ENCODE measurements at regions not wholly inside any gene's neighbourhood (a gene's known extent, or its start where the extent isn't known, plus 50 kb on each side); places are given as distances from the start of the nearest gene placed in this dataset.
"Not testable (repeated sequence)": the region's sequence is repeated elsewhere in the genome, so short reads cannot be mapped to it uniquely, and the experiment has no call there.

GRCh38 chr1:244334842-244335241 lies 116.9 kb downstream of the ADSS2 start:
- TF ChIP-seq, protein P1, sequence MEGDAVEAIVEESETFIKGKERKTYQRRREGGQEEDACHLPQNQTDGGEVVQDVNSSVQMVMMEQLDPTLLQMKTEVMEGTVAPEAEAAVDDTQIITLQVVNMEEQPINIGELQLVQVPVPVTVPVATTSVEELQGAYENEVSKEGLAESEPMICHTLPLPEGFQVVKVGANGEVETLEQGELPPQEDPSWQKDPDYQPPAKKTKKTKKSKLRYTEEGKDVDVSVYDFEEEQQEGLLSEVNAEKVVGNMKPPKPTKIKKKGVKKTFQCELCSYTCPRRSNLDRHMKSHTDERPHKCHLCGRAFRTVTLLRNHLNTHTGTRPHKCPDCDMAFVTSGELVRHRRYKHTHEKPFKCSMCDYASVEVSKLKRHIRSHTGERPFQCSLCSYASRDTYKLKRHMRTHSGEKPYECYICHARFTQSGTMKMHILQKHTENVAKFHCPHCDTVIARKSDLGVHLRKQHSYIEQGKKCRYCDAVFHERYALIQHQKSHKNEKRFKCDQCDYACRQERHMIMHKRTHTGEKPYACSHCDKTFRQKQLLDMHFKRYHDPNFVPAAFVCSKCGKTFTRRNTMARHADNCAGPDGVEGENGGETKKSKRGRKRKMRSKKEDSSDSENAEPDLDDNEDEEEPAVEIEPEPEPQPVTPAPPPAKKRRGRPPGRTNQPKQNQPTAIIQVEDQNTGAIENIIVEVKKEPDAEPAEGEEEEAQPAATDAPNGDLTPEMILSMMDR (IDR thresholded peaks at IDR 0.05): not testable (repeated sequence)
- TF ChIP-seq POLR2AphosphoS5 (IDR thresholded peaks at IDR 0.05; ENCODE audit: low read depth, low read length): not testable (repeated sequence)

All from Panc1 (cell line).